Adrenal gland (tissue), 9 donors: ENCODE measurements at regions not wholly inside any gene's neighbourhood (a gene's known extent, or its start where the extent isn't known, plus 50 kb on each side); places are given as distances from the start of the nearest gene placed in this dataset.

Source experiments
- DNase-seq, 7 donors: peaks; one replicate each; pipeline ENCODE4 v3.0.0-alpha.2; 2019 to 2020
- H3K27ac ChIP-seq, 5 donors: fragments of 200-600 bp; sonication (generic) in 4 of 5; 1 replicate in 3 of 5; 2 replicates in 2 of 5; pipeline versions ENCODE4 v1.5.1 to v1.8.0; 2016 to 2020; ENCODE audit warnings: mild to moderate bottlenecking in 1 of 5
- H3K27me3 ChIP-seq: fragments of 200-600 bp; 2 replicates; pipeline ENCODE4 v1.8.0; 2021
- H3K36me3 ChIP-seq, 2 donors: fragments of 200-600 bp; replicated peaks in 1 of 2; 1 replicate in 1 of 2; 2 replicates in 1 of 2; pipeline versions ENCODE4 v1.5.1 to v1.8.0; 2018 to 2022
- H3K4me1 ChIP-seq, 2 donors: fragments of 200-600 bp; replicated peaks in 1 of 2; 1 replicate in 1 of 2; 2 replicates in 1 of 2; pipeline versions ENCODE4 v1.5.1 to v1.8.0; 2018 to 2021
- H3K4me3 ChIP-seq, 4 donors: fragments of 200-600 bp; sonication (generic) in 3 of 4; one replicate each; pipeline ENCODE4 v1.5.1; 2016 to 2018
- H3K9me3 ChIP-seq, 3 donors: fragments of 200-600 bp; sonication (generic) in 1 of 3; replicated peaks in 1 of 3; 1 replicate in 2 of 3; 2 replicates in 1 of 3; pipeline versions ENCODE4 v1.5.1 to v1.8.0; 2016 to 2021
- CTCF ChIP-seq, 6 experiments: fragments of 450-650 bp in 4 of 6; fragments of 200-600 bp in 2 of 6; sonication (generic) in 1 of 6; IDR thresholded peaks; 1 replicate in 5 of 6; 2 replicates in 1 of 6; pipeline versions ENCODE4 v1.5.1 to v1.8.0; 2016 to 2021; ENCODE audit warnings: antibody characterized with exemption in 6 of 6, mild to moderate bottlenecking in 2 of 6, moderate library complexity in 1 of 6
- POLR2A ChIP-seq, 2 donors: fragments of 450-650 bp; IDR thresholded peaks; one replicate each; pipeline ENCODE4 v1.6.1; 2017; ENCODE audit warnings: antibody characterized with exemption in 2 of 2, mild to moderate bottlenecking in 2 of 2, moderate library complexity in 1 of 2
- WGBS, 4 donors: extraction: QIAGEN DNeasy Blood & Tissue Kit in 2 of 4; methylation state at CpG; one replicate each; pipeline versions ENCODE4 v1.1.5 to v1.1.7; 2013 to 2017; 5-methylcytosine and 5-hydroxymethylcytosine counted together
- intact Hi-C, 2 donors: fragments of 100-400 bp; cut with DNase I; formaldehyde crosslinking; loops; one replicate each; pipeline versions ENCODE4 v1.14.1 to v1.15.0; 2022 to 2023
- donor health status: healthy with polysubstance abuse.
- donor health status: Bipolar disorder and iron deficiency.
- donor health status: DM: yes; HTN: yes; CAD: no.
- donor health status: DM: no; HTN: no; CAD: no.
- donor health status: DM: no; HTN: no; CAD: no.

DNA sequence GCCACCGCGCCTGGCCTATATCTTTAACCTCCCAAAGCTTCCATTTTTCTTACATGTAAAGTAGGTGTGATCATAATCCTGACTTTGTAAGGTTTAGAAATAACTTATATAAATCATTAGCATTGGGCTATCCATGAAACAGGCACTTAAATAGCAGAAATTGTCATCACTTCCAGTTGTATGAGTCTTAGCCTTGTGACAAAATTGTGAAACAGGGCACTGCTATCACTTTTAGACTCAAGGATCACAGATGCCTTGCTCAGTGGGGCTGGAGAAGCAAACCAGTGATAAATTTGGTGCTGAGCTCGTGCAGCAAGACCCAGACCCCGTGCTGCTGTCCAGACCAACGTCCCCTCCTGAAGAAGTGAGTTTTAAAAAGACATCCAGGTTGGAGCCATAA, 209.7 kb downstream of the KATNAL1 start:
- no peaks in the 10 kb centered on the region for H3K27me3 ChIP-seq
- 66 to 90% (median 79%) methylated on average over 5 of the region's 5 CpGs for WGBS, 4 donors
- H3K4me3 ChIP-seq: no peak overlapping the region
- H3K36me3 ChIP-seq: no peaks in the 10 kb centered on the region
- TF ChIP-seq POLR2A (IDR thresholded peaks at IDR 0.05) (no peak), CTCF (IDR thresholded peaks at IDR 0.05) (no peak)
- no peaks in the 10 kb centered on the region for H3K9me3 ChIP-seq
- intact Hi-C loops: no loop called here
- H3K4me1 ChIP-seq: no peaks in the 10 kb centered on the region
- no peak overlapping the region for H3K27ac ChIP-seq
- no peak for DNase-seq

- WGBS, 4 donors: 87 to 94% (median 90%) methylated on average over 5 of the region's 5 CpGs
These were observed 210.3 kb downstream of the KATNAL1 start for GRCh38 chr13:30097089-30097488.

DNA sequence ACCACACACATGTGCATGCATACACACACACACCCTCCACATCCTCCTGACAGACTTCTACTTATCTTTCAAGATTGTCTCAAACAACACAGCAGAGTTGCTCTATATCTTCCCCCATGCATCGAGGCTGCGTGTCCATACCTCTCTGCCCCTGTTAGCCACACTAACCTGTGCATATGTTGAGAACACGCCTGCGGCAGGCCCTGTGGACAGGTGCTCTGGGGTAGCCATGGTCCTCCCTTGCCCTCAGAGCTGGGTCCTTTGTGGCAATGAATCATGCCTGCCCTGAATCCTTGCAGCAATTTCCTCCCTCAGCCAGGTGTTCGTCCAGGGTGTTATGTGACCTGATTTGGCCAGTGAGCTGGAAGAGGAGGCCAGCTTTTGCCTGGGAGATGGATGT, 213.3 kb downstream of the KATNAL1 start:
- Histone ChIP-seq H3K27ac (no peak overlapping the region), H3K27me3 (no peaks in the 10 kb centered on the region), H3K36me3 (no peaks in the 10 kb centered on the region), H3K4me1 (no peaks in the 10 kb centered on the region), H3K9me3 (no peaks in the 10 kb centered on the region), H3K4me3 (no peak overlapping the region)
- WGBS, 4 donors: 87 to 98% (median 90%) methylated on average over 3 to 5 of the region's 5 CpGs
- intact Hi-C loops: no loop called here
- DNase-seq: no peak
- TF ChIP-seq POLR2A (IDR thresholded peaks at IDR 0.05) (no peak), CTCF (IDR thresholded peaks at IDR 0.05) (no peak)

More at GRCh38 chr13:30097089-30097488, 210.3 kb downstream of the KATNAL1 start:
- TF ChIP-seq POLR2A (IDR thresholded peaks at IDR 0.05) (no peak), CTCF (IDR thresholded peaks at IDR 0.05) (no peak)
- Histone ChIP-seq H3K9me3 (no peaks in the 10 kb centered on the region), H3K4me3 (no peak overlapping the region), H3K36me3 (no peaks in the 10 kb centered on the region), H3K27ac (no peak overlapping the region), H3K4me1 (no peaks in the 10 kb centered on the region), H3K27me3 (no peaks in the 10 kb centered on the region)
- intact Hi-C loops: no loop called here
- no peak for DNase-seq

DNA sequence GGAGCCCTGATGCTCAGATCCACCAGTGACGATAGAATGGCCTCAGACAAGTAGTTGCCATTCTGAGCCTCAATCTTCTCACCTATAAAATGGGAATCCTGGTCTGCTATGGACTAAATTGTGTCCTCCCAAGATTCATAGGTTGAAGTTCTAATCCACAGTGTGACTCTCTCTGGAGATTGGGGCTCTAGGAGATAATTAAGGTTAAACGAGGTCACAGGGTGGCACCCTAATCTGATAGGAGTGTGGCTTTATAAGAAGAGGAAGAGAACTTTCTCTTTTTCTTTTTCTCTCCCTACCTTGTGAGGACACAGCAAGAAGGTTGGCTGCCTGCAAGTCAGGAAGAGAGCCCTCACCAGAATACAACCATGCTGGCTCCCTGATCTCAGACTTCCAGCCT, 214.1 kb downstream of the KATNAL1 start:
- intact Hi-C loops: no loop called here
- WGBS, 4 donors: 52 to 70% (median 62%) methylated on average over 2 of the region's 2 CpGs
- Histone ChIP-seq H3K4me1 (no peaks in the 10 kb centered on the region), H3K9me3 (no peaks in the 10 kb centered on the region), H3K27me3 (no peaks in the 10 kb centered on the region), H3K4me3 (no peak overlapping the region), H3K27ac (no peak overlapping the region), H3K36me3 (no peaks in the 10 kb centered on the region)
- TF ChIP-seq POLR2A (IDR thresholded peaks at IDR 0.05) (no peak), CTCF (IDR thresholded peaks at IDR 0.05) (no peak)
- no peak for DNase-seq
